Right lobe of liver (tissue), 6 donors: ENCODE measurements at regions not wholly inside any gene's neighbourhood (a gene's known extent, or its start where the extent isn't known, plus 50 kb on each side); places are given as distances from the start of the nearest gene placed in this dataset.
"Not testable (repeated sequence)": the region's sequence is repeated elsewhere in the genome, so short reads cannot be mapped to it uniquely, and the experiment has no call there.

Source experiments
- ATAC-seq, 4 donors: fragments of 200-7000 bp; cut with Tn5 transposase; one replicate each; pipeline ENCODE4 v1.9.1; 2020; ENCODE audit warnings: mild to moderate bottlenecking in 4 of 4, moderate library complexity in 4 of 4
- DNase-seq, 3 donors: peaks; one replicate each; pipeline ENCODE4 v3.0.0-alpha.2; 2020
- H3K27ac ChIP-seq, 3 donors: fragments of 200-600 bp; one replicate each; pipeline ENCODE4 v1.8.0; 2022
- H3K27me3 ChIP-seq, 2 donors: fragments of 200-600 bp; one replicate each; pipeline ENCODE4 v1.8.0; 2022
- H3K36me3 ChIP-seq, 4 donors: fragments of 200-600 bp; sonication (generic) in 1 of 4; one replicate each; pipeline versions ENCODE4 v1.5.1 to v1.8.0; 2017 to 2022; ENCODE audit warnings: control low read depth in 1 of 4
- H3K4me1 ChIP-seq, 4 donors: fragments of 200-600 bp; sonication (generic) in 1 of 4; one replicate each; pipeline versions ENCODE4 v1.5.1 to v1.8.0; 2017 to 2022; ENCODE audit warnings: control low read depth in 1 of 4
- H3K4me3 ChIP-seq, 3 donors: fragments of 200-600 bp; one replicate each; pipeline ENCODE4 v1.8.0; 2022
- H3K9me3 ChIP-seq, 4 donors: fragments of 200-600 bp; sonication (generic) in 1 of 4; one replicate each; pipeline versions ENCODE4 v1.5.1 to v1.8.0; 2017 to 2022; ENCODE audit warnings: control low read depth in 1 of 4
- CTCF ChIP-seq, 4 donors: fragments of 200-600 bp in 3 of 4; fragments of 450-650 bp in 1 of 4; IDR thresholded peaks; one replicate each; pipeline versions ENCODE4 v1.5.1 to v1.8.0; 2016 to 2022; ENCODE audit warnings: antibody characterized with exemption in 4 of 4, mild to moderate bottlenecking in 2 of 4
- POLR2A ChIP-seq: fragments of 450-650 bp; IDR thresholded peaks from one replicate; pipeline ENCODE4 v1.6.1; 2017; ENCODE audit warnings: antibody characterized with exemption, mild to moderate bottlenecking
- WGBS: methylation state at CpG from one replicate; pipeline ENCODE4 v1.1.6; 2018; ENCODE audit warnings: low coverage, low lambda C conversion rate; ENCODE audit not compliant: insufficient coverage; ENCODE audit errors: missing lambda C conversion rate; 5-methylcytosine and 5-hydroxymethylcytosine counted together
- intact Hi-C, 2 donors: fragments of 100-400 bp; cut with DNase I; formaldehyde crosslinking; loops; one replicate each; pipeline versions ENCODE4 v1.11.2 to v1.14.1; 2022
- donor health status: DM: no; HTN: yes; CAD: no.
- donor health status: DM: no; HTN: no; CAD: no.
- donor health status: DM: no; HTN: no; CAD: no.
- donor health status: DM: no; HTN: yes; CAD: no.
- donor health status: DM: no; HTN: yes; CAD: no.

DNA sequence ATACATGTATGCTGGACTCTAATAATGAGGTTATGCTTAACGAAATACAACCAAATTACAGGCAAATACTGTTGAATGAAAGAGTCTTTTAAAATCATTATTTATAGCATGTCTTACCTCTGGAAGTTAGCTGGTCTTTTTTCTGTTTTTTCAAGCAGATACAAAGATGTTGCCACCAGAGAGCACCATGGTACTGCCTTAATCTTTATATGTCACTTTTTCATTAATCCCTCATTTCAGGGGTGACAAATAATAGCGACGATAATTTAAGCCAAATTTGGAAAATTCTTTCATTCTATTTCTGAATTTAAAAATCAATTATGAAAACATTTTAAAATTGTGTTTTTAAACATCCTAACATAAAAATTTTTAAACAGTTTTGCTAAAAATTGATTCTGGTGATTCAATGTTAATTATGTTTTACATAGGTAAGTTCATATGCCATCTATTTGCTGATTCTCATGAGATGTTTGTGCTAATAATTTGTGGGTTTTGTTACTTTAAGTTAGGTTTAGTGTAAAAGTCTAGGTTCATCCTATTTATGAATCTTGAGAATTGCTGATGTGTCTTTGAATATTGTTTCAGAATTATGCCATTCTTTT, 379.3 kb upstream of the SGCG start:
- peak in 2 of 4 donors; percentile 10 to 25 for TF ChIP-seq CTCF (IDR thresholded peaks at IDR 0.05)
- TF ChIP-seq POLR2A, result no peak
- DNase-seq (no peak), ATAC-seq (peak in 2 of 4 donors; percentile 19 to 35)
- Histone ChIP-seq H3K4me3 (no peak overlapping the region), H3K4me1 (no peaks in the 10 kb centered on the region), H3K9me3 (no peaks in the 10 kb centered on the region), H3K27me3 (no peaks in the 10 kb centered on the region), H3K27ac (no peak overlapping the region), H3K36me3 (no peaks in the 10 kb centered on the region)
- 25% methylated on average over 3 of the region's 3 CpGs for WGBS
- intact Hi-C loops, result no loop called here

- no peak overlapping the region for H3K4me3 ChIP-seq
- DNase-seq (no peak), ATAC-seq (peak; percentile 32 to 86 (median 68))
- 27% methylated on average over 3 of the region's 3 CpGs for whole genome bisulfite sequencing
- TF ChIP-seq POLR2A, result no peak
- no peak for TF ChIP-seq CTCF (IDR thresholded peaks at IDR 0.05)
- no peaks in the 10 kb centered on the region for H3K4me1 ChIP-seq
- H3K9me3 ChIP-seq, result no peaks in the 10 kb centered on the region
- H3K27ac ChIP-seq, result no peak overlapping the region
- no peaks in the 10 kb centered on the region for H3K36me3 ChIP-seq
- no peaks in the 10 kb centered on the region for H3K27me3 ChIP-seq
- intact Hi-C loops, result no loop called here
Observed at GRCh38 chr13:22812793-22813192, 368.0 kb upstream of the SGCG start.

DNA sequence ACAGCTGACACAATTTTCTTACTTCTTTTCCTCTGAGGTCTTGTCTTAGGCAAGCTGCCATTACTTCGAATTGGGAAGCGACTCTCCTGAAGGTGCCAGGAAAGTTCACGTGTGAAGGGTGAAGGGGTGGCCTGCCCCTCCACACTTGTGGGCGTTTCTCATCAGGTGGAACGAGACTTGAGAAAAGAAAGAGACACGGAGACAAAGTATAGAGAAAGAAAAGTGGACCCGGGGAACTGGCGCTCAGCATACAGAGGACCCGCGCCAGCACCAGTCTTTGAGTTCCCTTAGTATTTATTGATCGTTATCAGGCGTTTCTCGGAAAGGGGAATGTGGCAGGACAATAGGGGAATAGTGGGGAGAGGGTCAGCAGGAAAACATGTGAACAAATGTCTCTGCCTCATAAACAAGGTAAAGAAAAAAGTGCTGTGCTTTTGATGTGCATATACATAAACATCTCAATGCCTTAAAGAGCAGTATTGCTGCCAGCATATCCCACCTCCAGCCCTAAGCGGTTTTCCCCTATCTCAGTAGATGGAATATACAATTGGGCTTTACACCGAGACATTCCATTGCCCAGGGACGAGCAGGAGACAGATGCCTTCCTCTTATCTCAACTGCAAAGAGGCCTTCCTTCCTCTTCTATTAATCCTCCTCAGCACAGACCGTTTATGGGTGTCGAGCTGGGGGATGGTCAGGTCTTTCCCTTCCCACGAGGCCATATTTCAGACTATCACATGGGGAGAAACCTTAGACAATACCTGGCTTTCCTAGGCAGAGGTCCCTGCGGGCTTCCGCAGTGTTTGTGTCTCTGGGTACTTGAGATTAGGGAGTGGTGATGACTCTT, 367.0 kb upstream of the SGCG start:
- H3K4me3 ChIP-seq, H3K4me1 ChIP-seq, intact Hi-C loops, H3K36me3 ChIP-seq, H3K27me3 ChIP-seq, H3K9me3 ChIP-seq, DNase-seq, ATAC-seq, H3K27ac ChIP-seq: not testable (repeated sequence)
- WGBS, result 6% methylated on average over 21 of the region's 21 CpGs

GRCh38 chr13:22814433-22814832, 366.3 kb upstream of the SGCG start:
- DNase-seq, intact Hi-C loops, ATAC-seq: not testable (repeated sequence)

DNA sequence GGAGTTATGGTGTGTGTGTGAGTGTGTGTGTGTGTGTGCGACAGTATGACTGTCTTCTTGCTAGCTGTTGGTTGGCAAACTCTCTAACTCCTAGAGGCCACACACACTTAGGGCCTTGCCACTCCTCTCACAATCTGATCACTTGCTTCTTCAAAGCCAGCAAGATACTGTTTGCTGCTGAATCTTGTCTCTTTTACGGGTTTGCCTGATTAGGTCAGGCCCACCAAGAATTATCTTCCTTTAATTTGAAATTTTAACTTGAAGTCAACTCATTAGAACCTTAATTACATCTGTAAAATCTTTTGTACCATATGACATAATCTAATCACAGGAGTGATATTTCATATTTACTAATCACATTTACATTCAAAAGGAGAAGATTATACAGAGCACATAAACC, 359.2 kb upstream of the SGCG start:
- Histone ChIP-seq H3K9me3 (no peaks in the 10 kb centered on the region), H3K36me3 (no peaks in the 10 kb centered on the region), H3K4me1 (no peaks in the 10 kb centered on the region), H3K27me3 (peaks cover 0 to 4% of the 10 kb centered on the region in 2 donors), H3K4me3 (no peak overlapping the region), H3K27ac (no peak overlapping the region)
- DNase-seq (no peak), ATAC-seq (no peak)
- 62% methylated on average over 1 of the region's 2 CpGs for WGBS
- TF ChIP-seq CTCF (IDR thresholded peaks at IDR 0.05) (no peak), POLR2A (no peak)
- intact Hi-C loops, result no loop called here

More at GRCh38 chr13:22814433-22814832, 366.3 kb upstream of the SGCG start:
- not testable (repeated sequence) for H3K27me3 ChIP-seq, H3K36me3 ChIP-seq, H3K4me1 ChIP-seq, H3K4me3 ChIP-seq, H3K9me3 ChIP-seq, H3K27ac ChIP-seq
- 46% methylated on average over 8 of the region's 8 CpGs for WGBS
